Loucy (cell line): ENCODE measurements at regions not wholly inside any gene's neighbourhood (a gene's known extent, or its start where the extent isn't known, plus 50 kb on each side); places are given as distances from the start of the nearest gene placed in this dataset.

Experiments used
- H2AFZ ChIP-seq: fragments of 200-600 bp; sonication (generic); 2 replicates; pipeline ENCODE4 v1.6.0; 2016; ENCODE audit warnings: antibody characterized with exemption, mild to moderate bottlenecking, low read length, moderate library complexity
- H3F3A ChIP-seq: fragments of 200-600 bp; 2 replicates; pipeline ENCODE4 v1.6.0; 2016; ENCODE audit warnings: antibody characterized with exemption, low read depth, mild to moderate bottlenecking
- H3K27me3 ChIP-seq: fragments of 200-600 bp; sonication (generic); 2 replicates; pipeline ENCODE4 v1.6.1; 2014; ENCODE audit warnings: low read length, mild to moderate bottlenecking; ENCODE audit not compliant: insufficient read depth, poor library complexity, severe bottlenecking
- H3K36me3 ChIP-seq: fragments of 200-600 bp; sonication (generic); 2 replicates; pipeline ENCODE4 v1.6.1; 2016; ENCODE audit warnings: low read length; ENCODE audit not compliant: insufficient read depth
- H3K4me1 ChIP-seq: fragments of 200-600 bp; sonication (generic); 2 replicates; pipeline ENCODE4 v1.5.1; 2014; ENCODE audit warnings: low read length, mild to moderate bottlenecking; ENCODE audit not compliant: insufficient read depth, poor library complexity, severe bottlenecking
- H3K4me2 ChIP-seq: fragments of 200-600 bp; sonication (generic); 2 replicates; pipeline ENCODE4 v1.6.0; 2014; ENCODE audit warnings: antibody characterized with exemption, low read length, low read depth, mild to moderate bottlenecking; ENCODE audit not compliant: poor library complexity, severe bottlenecking
- H3K4me3 ChIP-seq: fragments of 200-600 bp; sonication (generic); 2 replicates; pipeline ENCODE4 v1.5.1; 2014; ENCODE audit warnings: low read length, mild to moderate bottlenecking, mixed read lengths; ENCODE audit not compliant: poor library complexity, severe bottlenecking
- H3K79me2 ChIP-seq: fragments of 200-600 bp; sonication (generic); 2 replicates; pipeline ENCODE4 v1.6.1; 2014; ENCODE audit warnings: low read length; ENCODE audit not compliant: insufficient read depth
- H3K9ac ChIP-seq: fragments of 200-600 bp; sonication (generic); 2 replicates; pipeline ENCODE4 v1.6.0; 2014; ENCODE audit warnings: mild to moderate bottlenecking, low read depth, low read length, moderate library complexity; ENCODE audit not compliant: poor library complexity, severe bottlenecking
- H3K9me2 ChIP-seq: fragments of 200-600 bp; sonication (generic); replicated peaks from 2 replicates; pipeline ENCODE4 v1.6.1; 2016; ENCODE audit warnings: low read depth, low read length, mixed read lengths
- H3K9me3 ChIP-seq: fragments of 200-600 bp; sonication (generic); 2 replicates; pipeline ENCODE4 v1.6.1; 2014; ENCODE audit warnings: mild to moderate bottlenecking, antibody characterized with exemption, low read length, low read depth; ENCODE audit not compliant: insufficient read depth
- H4K20me1 ChIP-seq: fragments of 200-600 bp; sonication (generic); 2 replicates; pipeline ENCODE4 v1.6.0; 2014; ENCODE audit warnings: antibody characterized with exemption, low read length, mild to moderate bottlenecking; ENCODE audit not compliant: insufficient read depth, poor library complexity, severe bottlenecking
- CTCF ChIP-seq: fragments of 200-600 bp; sonication (generic); conservative IDR thresholded peaks from 2 replicates; pipeline ENCODE4 v1.5.1; 2014; ENCODE audit warnings: mild to moderate bottlenecking, antibody characterized with exemption, low read length
- EZH2phosphoT487 ChIP-seq: fragments of 200-600 bp; IDR thresholded peaks from 2 replicates; pipeline ENCODE4 v1.6.1; 2018; ENCODE audit warnings: antibody characterized with exemption, mild to moderate bottlenecking, moderate library complexity, borderline replicate concordance

GRCh38 chr11:11786771-11787170 lies 55.0 kb upstream of the USP47 start:
- no peaks in the 10 kb centered on the region for H3F3A ChIP-seq
- no peaks in the 10 kb centered on the region for H3K36me3 ChIP-seq
- TF ChIP-seq CTCF (peak; percentile 58), EZH2phosphoT487 (no peak)
- no peak overlapping the region for H3K9ac ChIP-seq
- no peaks in the 10 kb centered on the region for H3K79me2 ChIP-seq
- no peaks in the 10 kb centered on the region for H3K9me2 ChIP-seq
- no peak overlapping the region for H3K4me2 ChIP-seq
- no peaks in the 10 kb centered on the region for H4K20me1 ChIP-seq
- H3K4me1 ChIP-seq = no peaks in the 10 kb centered on the region
- no peaks in the 10 kb centered on the region for H3K9me3 ChIP-seq
- H3K4me3 ChIP-seq = no peak overlapping the region
- no peaks in the 10 kb centered on the region for H3K27me3 ChIP-seq
- no peak overlapping the region for H2AFZ ChIP-seq

DNA sequence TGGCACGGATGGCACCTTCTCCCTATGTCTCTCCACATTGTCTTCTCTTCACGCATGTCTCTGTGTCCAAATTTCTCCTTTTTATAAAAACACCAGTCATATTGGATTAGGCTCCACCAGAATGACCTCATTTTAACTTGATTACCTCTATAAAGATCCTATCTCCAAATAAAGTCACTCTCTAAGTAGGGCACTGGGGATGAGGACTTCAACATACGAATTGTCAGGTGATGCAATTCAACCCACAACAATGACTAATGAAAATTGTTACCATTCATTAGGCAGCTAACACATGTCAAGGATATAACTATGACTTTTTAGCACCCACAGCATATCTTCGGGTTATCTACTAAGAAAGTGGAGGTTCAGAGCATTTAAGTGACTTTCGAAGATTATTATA lies 55.5 kb upstream of the USP47 start:
- H3K9me2 ChIP-seq = no peaks in the 10 kb centered on the region
- no peaks in the 10 kb centered on the region for H3K27me3 ChIP-seq
- H3F3A ChIP-seq = no peaks in the 10 kb centered on the region
- H3K36me3 ChIP-seq = no peaks in the 10 kb centered on the region
- no peak overlapping the region for H2AFZ ChIP-seq
- TF ChIP-seq EZH2phosphoT487 = no peak
- TF ChIP-seq CTCF = no peak
- no peak overlapping the region for H3K4me3 ChIP-seq
- no peak overlapping the region for H3K4me2 ChIP-seq
- H3K4me1 ChIP-seq = no peaks in the 10 kb centered on the region
- no peak overlapping the region for H3K9ac ChIP-seq
- H4K20me1 ChIP-seq = no peaks in the 10 kb centered on the region
- no peaks in the 10 kb centered on the region for H3K79me2 ChIP-seq
- no peaks in the 10 kb centered on the region for H3K9me3 ChIP-seq

DNA sequence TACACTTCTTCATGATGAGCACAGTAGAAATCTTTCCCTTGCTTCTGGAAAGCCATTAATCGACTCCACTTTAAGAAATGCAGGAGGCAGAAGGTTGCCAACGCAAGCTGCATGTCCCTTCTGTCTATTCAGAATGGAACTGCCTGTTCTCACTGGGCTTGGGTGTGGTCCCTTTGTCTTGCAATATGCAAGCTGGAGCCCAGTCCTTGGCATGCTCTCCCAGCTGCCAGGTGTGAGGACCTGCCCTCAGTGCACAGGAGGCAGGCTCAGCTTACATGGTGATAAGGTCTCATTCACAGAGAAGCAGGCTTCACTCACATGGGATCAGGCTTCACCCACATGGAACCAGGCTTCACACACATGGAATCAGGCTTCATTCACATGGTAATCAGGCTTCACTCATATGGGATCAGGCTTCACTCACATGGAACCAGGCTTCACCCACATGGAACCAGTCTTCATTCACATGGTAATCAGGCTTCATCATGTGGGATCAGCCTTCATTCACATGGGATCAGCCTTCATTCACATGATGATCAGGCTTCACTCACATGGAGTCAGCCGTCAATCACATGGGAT lies 59.2 kb upstream of the USP47 start:
- TF ChIP-seq CTCF = no peak
- H3K9ac ChIP-seq = no peak overlapping the region
- H3K9me3 ChIP-seq = no peaks in the 10 kb centered on the region
- H3F3A ChIP-seq = no peaks in the 10 kb centered on the region
- no peaks in the 10 kb centered on the region for H3K4me1 ChIP-seq
- no peak overlapping the region for H2AFZ ChIP-seq
- no peaks in the 10 kb centered on the region for H3K9me2 ChIP-seq
- H3K4me2 ChIP-seq = no peak overlapping the region
- no peaks in the 10 kb centered on the region for H3K79me2 ChIP-seq
- H3K36me3 ChIP-seq = no peaks in the 10 kb centered on the region
- no peaks in the 10 kb centered on the region for H4K20me1 ChIP-seq
- no peaks in the 10 kb centered on the region for H3K27me3 ChIP-seq
- no peak overlapping the region for H3K4me3 ChIP-seq
